KMS-11 (cell line): ENCODE measurements at regions not wholly inside any gene's neighbourhood (a gene's known extent, or its start where the extent isn't known, plus 50 kb on each side); places are given as distances from the start of the nearest gene placed in this dataset.

Experiments used
- H2AFZ ChIP-seq: fragments of 200-600 bp; sonication (generic); 2 replicates; pipeline ENCODE4 v1.6.1; 2016; ENCODE audit warnings: antibody characterized with exemption, mixed run types, low read depth
- H3K27ac ChIP-seq: fragments of 200-600 bp; sonication (generic); 2 replicates; pipeline ENCODE4 v1.6.1; 2016; ENCODE audit warnings: mild to moderate bottlenecking, mixed run types
- H3K27me3 ChIP-seq: fragments of 200-600 bp; sonication (generic); 2 replicates; pipeline ENCODE4 v1.6.1; 2017; ENCODE audit warnings: mild to moderate bottlenecking, low read depth, mixed run types, moderate library complexity; ENCODE audit not compliant: insufficient read depth
- H3K36me3 ChIP-seq: fragments of 200-600 bp; sonication (generic); 2 replicates; pipeline ENCODE4 v1.6.1; 2017; ENCODE audit warnings: mild to moderate bottlenecking, mixed run types; ENCODE audit not compliant: insufficient read depth
- H3K4me1 ChIP-seq: fragments of 200-600 bp; sonication (generic); 2 replicates; pipeline ENCODE4 v1.6.1; 2016; ENCODE audit warnings: mild to moderate bottlenecking, low read depth, mixed run types; ENCODE audit not compliant: poor library complexity, severe bottlenecking
- H3K4me2 ChIP-seq: fragments of 200-600 bp; sonication (generic); 2 replicates; pipeline ENCODE4 v1.7.0; 2016; ENCODE audit warnings: mild to moderate bottlenecking, mixed run types
- H3K4me3 ChIP-seq: fragments of 200-600 bp; sonication (generic); IDR thresholded peaks from 2 replicates; pipeline ENCODE4 v1.6.1; 2017; ENCODE audit warnings: low read depth, low read length, mixed read lengths; ENCODE audit not compliant: insufficient read depth
- H3K79me2 ChIP-seq: fragments of 200-600 bp; sonication (generic); 2 replicates; pipeline ENCODE4 v1.6.1; 2016; ENCODE audit warnings: low read depth, mixed run types; ENCODE audit not compliant: insufficient read depth
- H3K9ac ChIP-seq: fragments of 200-600 bp; sonication (generic); 2 replicates; pipeline ENCODE4 v1.6.1; 2016; ENCODE audit warnings: mild to moderate bottlenecking, mixed run types
- H4K20me1 ChIP-seq: fragments of 200-600 bp; sonication (generic); 2 replicates; pipeline ENCODE4 v1.6.1; 2016; ENCODE audit warnings: mild to moderate bottlenecking, mixed run types; ENCODE audit not compliant: insufficient read depth
- CTCF ChIP-seq: fragments of 200-600 bp; sonication (generic); conservative IDR thresholded peaks from 2 replicates; pipeline ENCODE4 v1.6.1; 2017; ENCODE audit warnings: low read depth, mild to moderate bottlenecking, antibody characterized with exemption, low read length, moderate library complexity, mixed read lengths

DNA sequence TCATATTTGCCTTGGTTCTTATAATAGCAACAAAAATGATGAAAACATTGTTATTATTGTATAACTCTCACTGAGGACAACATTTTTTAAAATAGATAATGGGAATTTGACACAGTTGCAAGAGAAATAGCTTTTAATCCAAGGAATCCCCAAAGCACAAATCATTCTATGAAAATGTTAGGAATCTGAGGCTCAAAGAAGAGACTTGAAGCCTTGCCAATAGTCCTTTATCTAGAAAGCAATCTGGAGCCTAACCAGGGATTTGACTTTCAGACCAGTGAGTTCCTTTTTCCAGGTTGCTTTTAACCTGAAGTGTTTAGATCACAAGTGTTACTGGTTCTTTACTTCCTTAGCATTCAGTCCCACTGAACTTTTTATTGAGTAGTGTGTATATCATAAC lies 574.5 kb upstream of the ZEB2 start:
- Histone ChIP-seq H3K4me2 (no peak overlapping the region), H3K27me3 (no peaks in the 10 kb centered on the region), H3K27ac (no peak overlapping the region), H3K36me3 (no peaks in the 10 kb centered on the region), H2AFZ (no peak overlapping the region), H3K9ac (no peak overlapping the region), H3K4me3 (no peak overlapping the region), H4K20me1 (no peaks in the 10 kb centered on the region), H3K79me2 (no peaks in the 10 kb centered on the region), H3K4me1 (no peaks in the 10 kb centered on the region)
- TF ChIP-seq CTCF: no peak

GRCh38 chr2:145091967-145092366 lies 572.0 kb upstream of the ZEB2 start:
- H3K27ac ChIP-seq: no peak overlapping the region
- H3K4me1 ChIP-seq: no peaks in the 10 kb centered on the region
- no peaks in the 10 kb centered on the region for H3K27me3 ChIP-seq
- no peak for TF ChIP-seq CTCF
- no peak overlapping the region for H3K4me2 ChIP-seq
- H2AFZ ChIP-seq: no peak overlapping the region
- H3K36me3 ChIP-seq: no peaks in the 10 kb centered on the region
- no peaks in the 10 kb centered on the region for H3K79me2 ChIP-seq
- H4K20me1 ChIP-seq: no peaks in the 10 kb centered on the region
- H3K9ac ChIP-seq: no peak overlapping the region
- H3K4me3 ChIP-seq: no peak overlapping the region

- Histone ChIP-seq H4K20me1 (no peaks in the 10 kb centered on the region), H3K4me2 (no peak overlapping the region), H3K79me2 (no peaks in the 10 kb centered on the region), H3K36me3 (no peaks in the 10 kb centered on the region), H3K27ac (no peak overlapping the region), H3K9ac (no peak overlapping the region), H2AFZ (no peak overlapping the region), H3K4me3 (no peak overlapping the region), H3K27me3 (no peaks in the 10 kb centered on the region), H3K4me1 (no peaks in the 10 kb centered on the region)
- TF ChIP-seq CTCF: no peak
These were observed 571.2 kb upstream of the ZEB2 start for GRCh38 chr2:145090841-145091761.

DNA sequence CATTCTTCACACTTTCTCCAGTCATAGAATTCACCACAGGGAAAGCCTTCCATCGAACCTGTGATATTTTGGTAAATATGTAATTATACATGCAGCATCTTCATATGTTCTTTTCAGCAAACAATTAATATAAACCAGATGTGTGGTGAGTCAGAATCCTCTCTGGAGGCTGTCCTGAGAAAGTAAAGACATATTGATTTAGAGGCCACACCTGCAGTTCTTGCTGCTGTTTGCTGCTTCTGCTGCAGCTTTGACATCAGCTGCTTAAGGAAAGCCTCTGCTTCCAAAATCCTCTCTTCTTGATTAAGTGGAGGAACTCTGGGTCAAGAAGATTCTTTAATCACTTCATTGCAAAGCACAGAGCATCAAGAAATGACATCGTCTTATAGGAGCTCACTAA lies 568.8 kb upstream of the ZEB2 start:
- Histone ChIP-seq H3K4me2 (no peak overlapping the region), H3K79me2 (no peaks in the 10 kb centered on the region), H3K27ac (no peak overlapping the region), H3K4me1 (no peaks in the 10 kb centered on the region), H3K4me3 (no peak overlapping the region), H4K20me1 (no peaks in the 10 kb centered on the region), H2AFZ (no peak overlapping the region), H3K36me3 (no peaks in the 10 kb centered on the region), H3K27me3 (no peaks in the 10 kb centered on the region), H3K9ac (no peak overlapping the region)
- no peak for TF ChIP-seq CTCF
